SK-N-SH (cell line): ENCODE measurements at regions not wholly inside any gene's neighbourhood (a gene's known extent, or its start where the extent isn't known, plus 50 kb on each side); places are given as distances from the start of the nearest gene placed in this dataset.

Experiments
- CTCF ChIA-PET: fragments of 300-600, 350-600 bp; formaldehyde crosslinking; extraction: SDS; loops from one replicate; lab custom pipeline; 2021; lab: Yijun Ruan, JAX
- POLR2A ChIA-PET: fragments of 350-600 bp; sonication (Branson Sonifier 250); formaldehyde crosslinking; extraction: SDS; loops from one replicate; lab custom pipeline; 2020; ENCODE audit warnings: antibody characterized with exemption, inconsistent platforms; lab: Yijun Ruan, JAX
- DNase-seq: peaks from one replicate; pipeline ENCODE4 v3.0.0; 2012
- H2AFZ ChIP-seq: fragments of 200-600 bp; sonication (generic); 2 replicates; pipeline ENCODE4 v1.8.1; 2016; ENCODE audit warnings: antibody characterized with exemption, mild to moderate bottlenecking, low read depth
- H3F3A ChIP-seq: fragments of 200-600 bp; sonication (generic); replicated peaks from 2 replicates; pipeline ENCODE3; 2016; ENCODE audit warnings: antibody characterized with exemption, mild to moderate bottlenecking; ENCODE audit not compliant: insufficient read depth
- H3K27ac ChIP-seq, 2 experiments: fragments of 200-500 bp in 1 of 2; fragments of 200-600 bp in 1 of 2; sonication (Bioruptor generic) in 1 of 2; sonication (generic), shearing (Covaris generic) in 1 of 2; 2 replicates each; pipeline versions ENCODE4 v1.5.1 to v1.6.1; 2014 to 2016; ENCODE audit warnings: low read depth in 2 of 2, inconsistent platforms in 1 of 2, low read length in 1 of 2, mild to moderate bottlenecking in 1 of 2, mixed read lengths in 1 of 2
- H3K27me3 ChIP-seq: fragments of 200-600 bp; sonication (generic), shearing (Covaris generic); 2 replicates; pipeline ENCODE4 v1.6.1; 2016; ENCODE audit warnings: mixed run types; ENCODE audit not compliant: insufficient read depth
- H3K36me3 ChIP-seq, 2 experiments: fragments of 200-500 bp in 1 of 2; fragments of 200-600 bp in 1 of 2; sonication (Bioruptor generic) in 1 of 2; sonication (generic) in 1 of 2; replicated peaks in 1 of 2; 2 replicates each; pipeline versions ENCODE3 to v1.5.1; 2014 to 2016; ENCODE audit warnings: low read length in 1 of 2, mild to moderate bottlenecking in 1 of 2; ENCODE audit not compliant: insufficient read depth in 2 of 2, control insufficient read depth in 1 of 2
- H3K4me1 ChIP-seq, 2 experiments: fragments of 200-500 bp in 1 of 2; fragments of 200-600 bp in 1 of 2; sonication (Bioruptor generic) in 1 of 2; sonication (generic), shearing (Covaris generic) in 1 of 2; 2 replicates each; pipeline versions ENCODE4 v1.5.1 to v1.6.1; 2014 to 2016; ENCODE audit warnings: low read depth in 1 of 2, low read length in 1 of 2, mixed run types in 1 of 2; ENCODE audit not compliant: insufficient read depth in 2 of 2, control insufficient read depth in 1 of 2
- H3K4me2 ChIP-seq: fragments of 200-600 bp; sonication (generic), shearing (Covaris generic); 2 replicates; pipeline ENCODE4 v1.6.1; 2017; ENCODE audit warnings: mixed run types
- H3K4me3 ChIP-seq, 2 experiments: fragments of 200-500 bp in 1 of 2; fragments of 200-600 bp in 1 of 2; sonication (Bioruptor generic) in 1 of 2; sonication (generic), shearing (Covaris generic) in 1 of 2; 2 replicates each; pipeline versions ENCODE4 v1.5.1 to v1.8.1; 2014 to 2016; ENCODE audit warnings: low read depth in 2 of 2, inconsistent platforms in 1 of 2, low read length in 1 of 2, mild to moderate bottlenecking in 1 of 2, mixed read lengths in 1 of 2, moderate library complexity in 1 of 2
- H3K79me2 ChIP-seq: fragments of 200-600 bp; sonication (generic); 2 replicates; pipeline ENCODE4 v1.8.1; 2017; ENCODE audit warnings: mild to moderate bottlenecking; ENCODE audit not compliant: insufficient read depth
- H3K9ac ChIP-seq: fragments of 200-600 bp; sonication (generic); 2 replicates; pipeline ENCODE4 v1.6.1; 2017; ENCODE audit warnings: mixed run types
- H3K9me2 ChIP-seq: fragments of 200-600 bp; sonication (generic); 2 replicates; pipeline ENCODE4 v1.6.1; 2017; ENCODE audit warnings: mixed run types
- H3K9me3 ChIP-seq: fragments of 200-600 bp; sonication (generic); 2 replicates; pipeline ENCODE4 v1.6.1; 2017; ENCODE audit warnings: mixed run types, mild to moderate bottlenecking, moderate library complexity
- H4K20me1 ChIP-seq: fragments of 200-600 bp; sonication (generic); 2 replicates; pipeline ENCODE4 v1.6.1; 2017; ENCODE audit warnings: mild to moderate bottlenecking, mixed run types; ENCODE audit not compliant: insufficient read depth
- CHD2 ChIP-seq: fragments of 150-350 bp; IDR thresholded peaks from 2 replicates; pipeline ENCODE4 v1.6.1; 2018; ENCODE audit warnings: low read length; ENCODE audit not compliant: partially characterized antibody
- CTCF ChIP-seq: fragments of 200-600 bp; sonication (generic); IDR thresholded peaks from 2 replicates; pipeline ENCODE4 v1.6.1; 2017; ENCODE audit warnings: antibody characterized with exemption, mild to moderate bottlenecking, moderate library complexity
- FOSL2 ChIP-seq: IDR thresholded peaks from 2 replicates; pipeline ENCODE4 v1.4.0; 2012; ENCODE audit warnings: low read depth, mild to moderate bottlenecking, moderate library complexity, borderline replicate concordance
- FOXJ3 ChIP-seq: sonication (generic); formaldehyde crosslinking; IDR thresholded peaks from 2 replicates; pipeline ENCODE4 v1.5.1; 2020; ENCODE audit warnings: mild to moderate bottlenecking, missing genetic modification reagents
- GABPA ChIP-seq: IDR thresholded peaks from 2 replicates; pipeline ENCODE4 v1.4.0; 2012; ENCODE audit warnings: low read depth, mild to moderate bottlenecking
- GATA2 ChIP-seq: sonication (generic); formaldehyde crosslinking; IDR thresholded peaks from 2 replicates; pipeline ENCODE4 v1.5.0; 2020; ENCODE audit warnings: mild to moderate bottlenecking, missing genetic modification reagents
- IRF3 ChIP-seq: fragments of 150-350 bp; IDR thresholded peaks from 2 replicates; pipeline ENCODE4 v1.6.1; 2016; ENCODE audit warnings: mild to moderate bottlenecking, low read depth, low read length
- JUND ChIP-seq: IDR thresholded peaks from 2 replicates; pipeline ENCODE4 v1.4.0; 2012
- MAX ChIP-seq: IDR thresholded peaks from 2 replicates; pipeline ENCODE4 v1.4.0; 2012; ENCODE audit warnings: low read depth
- MEF2A ChIP-seq: IDR thresholded peaks from 2 replicates; pipeline ENCODE4 v1.4.0; 2012; ENCODE audit warnings: low read depth, borderline replicate concordance
- NRF1 ChIP-seq: IDR thresholded peaks from 2 replicates; pipeline ENCODE4 v1.6.1; 2012; ENCODE audit warnings: low read depth, mild to moderate bottlenecking, low read length
- PBX3 ChIP-seq: IDR thresholded peaks from 2 replicates; pipeline ENCODE4; 2012
- POLR2AphosphoS5 ChIP-seq: IDR thresholded peaks from 2 replicates; pipeline ENCODE4 v1.6.1; 2012; ENCODE audit warnings: low read depth, low read length
- RAD21 ChIP-seq: IDR thresholded peaks from 2 replicates; pipeline ENCODE4 v1.6.1; 2012; ENCODE audit warnings: mild to moderate bottlenecking, low read length
- RCOR1 ChIP-seq: fragments of 150-350 bp; IDR thresholded peaks from 2 replicates; pipeline ENCODE4 v1.6.1; 2017; ENCODE audit warnings: antibody characterized with exemption, low read length
- RXRA ChIP-seq: IDR thresholded peaks from 2 replicates; pipeline ENCODE4 v1.4.0; 2012; ENCODE audit warnings: low read depth, mild to moderate bottlenecking, borderline replicate concordance
- SMC3 ChIP-seq: IDR thresholded peaks from 2 replicates; pipeline ENCODE4 v1.6.1; 2012; ENCODE audit warnings: low read depth, low read length, improper control_type of control experiment
- TAF1 ChIP-seq: IDR thresholded peaks from 2 replicates; pipeline ENCODE4 v1.6.1; 2012; ENCODE audit warnings: low read depth, mild to moderate bottlenecking, low read length, moderate library complexity, borderline replicate concordance
- TCF12 ChIP-seq: IDR thresholded peaks from 2 replicates; pipeline ENCODE4 v1.4.0; 2012
- USF2 ChIP-seq: fragments of 150-350 bp; IDR thresholded peaks from 2 replicates; pipeline ENCODE4 v1.6.1; 2017; ENCODE audit warnings: antibody characterized with exemption, low read length, low read depth, borderline replicate concordance
- ZBTB33 ChIP-seq: IDR thresholded peaks from 2 replicates; pipeline ENCODE4 v1.4.0; 2012; ENCODE audit warnings: low read depth, borderline replicate concordance
- WGBS: methylation state at CpG from one replicate; pipeline ENCODE4 v1.1.6; 2017; ENCODE audit warnings: low lambda C conversion rate; 5-methylcytosine and 5-hydroxymethylcytosine counted together

GRCh38 chr2:9721344-9721743 is 90.5 kb upstream of the YWHAQ start:
- Histone ChIP-seq H3K4me2 (no peak overlapping the region), H3K4me1 (peaks cover 0 to 2% of the 10 kb centered on the region in 2 experiments; a peak in 1 of 4 replicates), H3F3A (no peaks in the 10 kb centered on the region), H3K9me3 (no peaks in the 10 kb centered on the region), H4K20me1 (no peaks in the 10 kb centered on the region), H3K36me3 (no peaks in the 10 kb centered on the region), H3K4me3 (no peak overlapping the region), H2AFZ (no peak overlapping the region), H3K27ac (no peak overlapping the region), H3K9ac (no peak overlapping the region), H3K9me2 (no peaks in the 10 kb centered on the region), H3K27me3 (no peaks in the 10 kb centered on the region), H3K79me2 (no peaks in the 10 kb centered on the region)
- POLR2A ChIA-PET = no interaction called here
- CTCF ChIA-PET = interaction anchor here (0.7 kb wide), 1 partner anchor 78 kb away, joined by 4 read pairs; no protein-coding TSS in a partner anchor
- DNase-seq = no peak
- TF ChIP-seq IRF3 (no peak), MEF2A (no peak)
- 91% methylated on average over 7 of the region's 7 CpGs for WGBS

GRCh38 chr2:9722451-9722850 is 91.7 kb upstream of the YWHAQ start:
- Histone ChIP-seq H3F3A (no peaks in the 10 kb centered on the region), H3K9me3 (no peaks in the 10 kb centered on the region), H3K36me3 (no peaks in the 10 kb centered on the region), H3K4me2 (no peak overlapping the region), H3K9ac (no peak overlapping the region), H4K20me1 (no peaks in the 10 kb centered on the region), H2AFZ (no peak overlapping the region), H3K79me2 (no peaks in the 10 kb centered on the region), H3K4me1 (peaks cover 0 to 2% of the 10 kb centered on the region in 2 experiments; a peak in 1 of 4 replicates), H3K9me2 (no peaks in the 10 kb centered on the region), H3K4me3 (no peak overlapping the region), H3K27ac (no peak overlapping the region), H3K27me3 (no peaks in the 10 kb centered on the region)
- POLR2A ChIA-PET = no interaction called here
- TF ChIP-seq NRF1 (no peak), MEF2A (no peak), JUND (no peak), GATA2 (no peak), RXRA (no peak), GABPA (no peak), PBX3 (no peak), FOSL2 (no peak), TAF1 (no peak), CHD2 (no peak), CTCF (no peak), RCOR1 (no peak), USF2 (no peak), MAX (no peak), FOXJ3 (CRISPR knock-in tag) (no peak), POLR2AphosphoS5 (no peak), TCF12 (no peak), ZBTB33 (no peak), SMC3 (no peak), RAD21 (no peak)
- CTCF ChIA-PET = no interaction called here
- no peak for DNase-seq
- WGBS = 92% methylated on average over 3 of the region's 4 CpGs
